GM04504 (cell line): ENCODE measurements at regions not wholly inside any gene's neighbourhood (a gene's known extent, or its start where the extent isn't known, plus 50 kb on each side); places are given as distances from the start of the nearest gene placed in this dataset.
"Not testable (repeated sequence)": the region's sequence is repeated elsewhere in the genome, so short reads cannot be mapped to it uniquely, and the experiment has no call there.

ENCODE experiments used
- DNase-seq: peaks from one replicate; pipeline ENCODE4 v3.0.0-alpha.2; 2012; ENCODE audit warnings: low read depth

DNA sequence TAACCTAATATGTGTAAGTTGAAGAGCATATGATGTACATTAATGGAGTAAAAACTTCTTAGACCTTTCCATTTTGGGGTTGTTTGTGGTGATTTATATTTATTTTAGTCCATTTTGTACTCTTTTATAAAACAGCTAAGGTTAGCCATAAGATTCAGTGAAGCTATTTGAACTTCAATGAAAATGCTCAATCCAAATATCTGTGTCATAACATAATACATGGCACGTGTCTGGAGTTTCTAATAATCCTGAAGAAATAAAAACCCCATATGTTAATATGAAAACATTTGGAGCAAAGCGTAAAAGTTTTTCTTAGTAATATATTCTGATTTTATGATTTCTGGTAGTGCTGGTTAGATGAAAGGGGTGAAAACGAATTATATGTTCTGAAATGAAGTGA, 1729.7 kb downstream of the PCDH9 start:
- no peak for DNase-seq

DNA sequence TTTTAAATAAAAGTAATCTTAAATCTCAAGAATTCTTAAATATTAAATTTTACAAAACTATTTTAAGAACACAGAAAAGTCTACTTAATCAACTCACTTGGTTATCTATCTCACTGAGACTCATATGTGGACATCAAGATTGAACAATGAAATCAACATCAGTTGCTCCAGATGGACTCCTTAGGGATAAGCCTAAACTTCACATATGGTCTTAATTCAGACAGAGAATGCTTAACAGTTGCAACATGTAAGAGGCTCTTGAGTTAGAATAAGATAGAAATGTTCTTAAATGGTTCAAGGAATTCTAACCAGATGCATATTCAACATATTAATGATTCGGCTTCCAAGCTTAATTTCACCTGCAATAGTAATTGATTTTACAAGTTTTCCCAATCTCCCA, 1730.9 kb downstream of the PCDH9 start:
- peak; percentile 14 for DNase-seq

DNA sequence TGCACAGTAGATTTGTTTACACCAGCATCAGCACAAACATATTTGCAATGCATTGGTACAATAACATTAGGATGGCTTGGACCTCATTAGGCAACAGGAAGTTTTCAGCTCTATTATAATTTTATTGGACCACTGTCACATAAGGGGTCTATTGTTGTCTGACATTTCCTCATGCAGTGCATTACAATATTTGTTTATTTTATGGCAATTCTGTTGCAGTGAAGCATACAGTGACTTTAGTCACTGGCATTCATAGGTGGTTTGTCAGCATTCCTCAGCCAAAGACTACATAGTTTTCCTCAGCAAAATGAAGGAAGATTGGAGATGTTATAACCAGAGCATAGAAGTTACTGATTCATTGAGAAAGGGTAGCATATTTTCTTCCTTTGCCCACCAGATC, 1732.9 kb downstream of the PCDH9 start:
- DNase-seq: no peak

DNA sequence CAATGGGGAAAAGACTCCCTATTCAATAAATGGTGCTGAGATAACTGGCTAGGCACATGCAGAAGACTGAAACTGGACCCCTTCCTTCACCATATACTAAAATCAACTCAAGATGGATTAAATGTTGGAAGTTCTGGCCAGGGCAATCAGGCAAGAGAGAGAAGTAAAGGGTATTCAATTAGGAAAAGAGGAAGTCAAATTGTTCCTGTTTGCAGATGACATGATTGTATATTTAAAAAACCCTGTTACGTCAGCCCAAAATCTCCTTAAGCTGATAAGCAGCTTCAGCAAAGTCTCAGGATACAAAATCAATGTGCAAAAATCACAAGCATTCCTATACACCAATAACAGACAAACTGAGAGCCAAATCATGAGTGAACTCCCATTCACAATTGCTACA, 1739.4 kb downstream of the PCDH9 start:
- DNase-seq: not testable (repeated sequence)

DNA sequence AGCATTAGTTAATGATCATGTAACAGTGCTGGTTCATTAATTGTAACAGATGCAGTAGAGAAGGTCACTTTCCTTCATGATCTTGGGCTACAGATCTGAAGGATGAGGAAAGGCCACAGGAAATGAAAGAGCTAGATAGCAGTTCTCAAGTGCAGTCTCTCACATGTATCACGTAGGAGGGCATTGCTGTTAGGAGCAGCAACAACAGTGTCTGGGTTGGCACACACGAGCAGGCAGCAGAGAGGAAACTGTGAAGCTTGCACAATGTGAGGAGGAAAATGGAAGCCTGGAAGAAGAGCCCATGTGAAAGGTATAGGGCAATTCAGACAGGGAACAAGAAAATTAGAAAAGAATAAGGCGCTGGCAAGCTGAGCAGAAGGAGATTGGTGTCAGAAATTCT, 1741.5 kb downstream of the PCDH9 start:
- no peak for DNase-seq

DNA sequence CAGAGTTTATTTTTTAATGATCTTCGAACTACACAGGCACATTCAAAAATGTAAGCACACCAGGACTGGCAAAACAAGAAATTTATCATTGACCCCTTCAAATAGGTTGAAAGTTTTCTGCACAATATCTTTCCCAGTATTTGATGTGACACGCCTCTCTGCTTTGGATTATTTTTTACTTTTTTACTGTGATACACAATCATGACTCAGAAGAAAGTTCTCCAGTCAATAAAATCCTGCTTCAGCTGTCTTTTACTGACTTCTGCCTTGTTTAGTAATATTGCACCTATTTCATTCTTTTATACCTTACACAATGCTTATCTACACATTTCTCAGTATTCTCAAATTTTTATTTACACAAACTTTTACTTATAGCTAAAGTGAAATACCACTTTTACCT, 1750.4 kb downstream of the PCDH9 start:
- no peak for DNase-seq

DNA sequence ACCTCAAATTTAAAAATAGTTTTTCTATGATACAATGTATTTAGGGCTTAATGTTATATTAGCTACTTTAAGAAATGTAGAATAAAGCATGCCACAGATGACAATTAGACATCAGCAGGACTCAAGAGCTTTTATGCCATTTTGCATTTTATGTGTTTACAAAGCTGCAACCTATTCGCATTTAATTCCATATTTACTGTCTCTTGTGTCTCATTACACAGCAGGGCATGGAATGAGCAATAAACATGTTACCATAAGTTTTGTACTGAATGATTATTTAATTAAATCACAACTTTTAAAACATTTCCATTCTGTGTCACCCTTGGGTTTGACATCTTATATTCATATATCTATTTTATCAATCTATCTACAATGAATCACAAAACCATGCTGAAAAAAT, 1756.9 kb downstream of the PCDH9 start:
- DNase-seq: no peak

DNA sequence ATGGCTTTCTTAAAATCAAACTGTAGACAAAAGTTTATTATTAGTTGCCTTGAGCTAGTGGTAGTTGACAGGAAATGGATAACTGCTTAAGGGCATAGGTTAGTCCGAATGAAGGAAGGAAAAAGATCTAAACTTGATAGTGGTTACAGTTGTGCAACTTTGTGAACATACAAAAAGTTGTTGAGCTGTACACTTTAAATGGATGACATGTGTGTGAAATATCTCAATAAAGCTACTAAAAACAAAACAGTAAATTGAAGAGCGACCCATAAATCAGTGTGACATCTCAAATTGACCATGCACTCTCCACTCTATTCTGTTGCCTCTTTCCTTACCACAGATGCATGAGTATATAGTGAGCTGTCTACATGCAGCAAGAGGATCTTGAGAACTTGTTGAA, 1757.8 kb downstream of the PCDH9 start:
- DNase-seq: peak; percentile 16

DNA sequence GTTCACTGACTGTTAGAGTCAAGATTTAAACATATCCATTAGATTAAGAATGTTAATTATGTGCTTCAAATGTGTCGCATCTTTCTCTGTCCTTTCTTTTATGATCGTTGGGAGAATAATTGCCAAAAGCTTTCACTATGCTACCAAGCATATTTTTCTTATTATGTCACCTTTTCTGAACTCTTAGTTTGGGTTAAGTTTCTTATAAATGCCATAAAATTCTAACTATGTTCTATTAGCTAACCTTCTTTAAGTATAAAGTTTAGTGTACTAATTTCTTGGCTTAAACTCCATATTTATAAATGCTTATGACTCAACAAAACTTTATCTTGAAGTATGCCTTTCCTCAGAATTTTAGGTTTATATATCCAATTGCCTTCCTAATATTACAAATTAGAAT, 1759.4 kb downstream of the PCDH9 start:
- no peak for DNase-seq

DNA sequence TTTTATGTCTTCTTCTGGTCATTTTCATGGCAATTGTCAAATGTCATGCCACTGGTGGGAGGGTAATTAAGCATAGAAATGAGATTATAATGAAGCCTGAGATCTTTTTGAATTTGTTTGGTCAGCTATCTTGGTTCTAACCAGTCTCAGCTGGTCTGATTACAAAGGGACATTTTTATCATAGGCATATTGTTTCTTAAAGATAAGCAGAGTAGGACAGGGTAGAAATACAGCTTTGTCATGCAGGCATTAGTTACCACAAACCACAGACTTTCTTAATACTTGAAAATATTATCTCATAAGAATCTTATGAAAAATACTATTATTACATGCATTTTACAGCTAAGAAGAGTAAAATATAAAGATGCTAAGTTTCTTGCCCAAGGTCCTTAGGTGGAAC, 1761.5 kb downstream of the PCDH9 start:
- DNase-seq: no peak

DNA sequence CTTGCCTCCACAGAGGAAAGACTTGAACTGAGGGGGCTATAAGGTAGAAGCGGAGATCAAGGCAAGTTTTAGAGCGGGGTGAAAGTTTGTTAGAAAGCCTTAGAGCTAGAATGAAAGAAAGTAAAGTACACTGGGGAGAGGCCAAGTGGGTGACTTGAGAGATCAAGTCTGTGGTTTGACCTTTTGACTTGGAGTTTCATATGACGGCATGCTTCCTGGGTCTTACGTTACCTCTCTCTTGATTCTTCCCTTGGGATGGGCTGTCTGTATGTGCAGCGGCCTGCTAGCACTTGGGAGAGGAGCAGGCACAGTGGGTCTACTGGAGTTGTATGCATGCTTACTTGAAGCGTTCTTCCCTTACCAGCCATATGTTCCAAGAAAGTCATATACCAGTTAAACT, 1768.5 kb downstream of the PCDH9 start:
- no peak for DNase-seq

DNA sequence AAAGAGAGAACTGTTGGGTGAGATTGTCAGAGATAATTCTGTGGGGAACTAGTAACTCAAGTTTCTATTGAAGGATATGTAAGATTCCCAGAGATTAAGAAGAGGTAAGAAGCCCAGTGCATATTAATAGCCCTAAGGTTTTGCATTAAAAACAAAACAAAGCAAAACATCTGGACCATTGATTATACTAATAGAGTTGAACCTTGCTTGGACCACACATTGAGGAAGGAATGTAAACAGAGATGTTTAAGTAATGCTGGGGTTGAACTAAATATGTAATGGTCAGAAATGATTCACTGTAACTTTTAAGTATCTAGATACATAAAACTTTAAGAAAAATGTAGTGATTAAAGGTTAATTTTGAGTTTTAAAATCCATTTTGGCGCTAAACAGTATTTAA, 1770.0 kb downstream of the PCDH9 start:
- DNase-seq: no peak

DNA sequence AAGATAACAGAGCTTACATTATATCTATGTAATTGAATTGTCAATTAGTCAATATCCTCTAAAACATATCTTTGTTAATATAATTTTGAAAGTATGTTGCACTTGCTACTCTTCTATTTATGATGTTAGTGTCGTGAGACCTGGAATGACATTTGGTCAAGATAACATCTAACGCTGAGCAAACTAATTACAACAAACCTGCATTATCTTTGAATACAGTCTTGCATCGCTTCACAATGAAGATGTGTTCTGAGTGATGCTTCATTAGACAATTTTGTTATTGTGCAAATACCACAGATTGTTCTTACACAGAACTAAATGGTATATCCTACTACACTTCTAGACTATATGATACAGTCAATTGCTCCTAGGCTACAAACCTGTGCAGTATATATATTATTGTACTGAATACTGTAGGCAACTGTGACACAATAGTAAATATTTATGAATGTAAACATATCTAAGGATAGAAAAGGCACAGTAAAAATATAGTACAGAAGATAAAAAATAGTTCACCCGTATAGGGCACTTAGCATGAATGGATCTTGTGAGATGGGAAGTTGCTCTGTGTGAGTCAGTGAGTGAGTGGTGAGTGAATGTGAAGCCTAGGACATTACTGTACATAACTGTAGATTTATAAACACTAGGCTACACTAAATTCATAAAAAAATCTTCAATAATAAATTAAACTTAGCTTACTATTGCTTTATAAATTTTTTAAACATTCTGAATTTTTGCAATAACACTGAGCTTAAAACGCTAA, 1773.8 kb downstream of the PCDH9 start:
- DNase-seq: no peak

DNA sequence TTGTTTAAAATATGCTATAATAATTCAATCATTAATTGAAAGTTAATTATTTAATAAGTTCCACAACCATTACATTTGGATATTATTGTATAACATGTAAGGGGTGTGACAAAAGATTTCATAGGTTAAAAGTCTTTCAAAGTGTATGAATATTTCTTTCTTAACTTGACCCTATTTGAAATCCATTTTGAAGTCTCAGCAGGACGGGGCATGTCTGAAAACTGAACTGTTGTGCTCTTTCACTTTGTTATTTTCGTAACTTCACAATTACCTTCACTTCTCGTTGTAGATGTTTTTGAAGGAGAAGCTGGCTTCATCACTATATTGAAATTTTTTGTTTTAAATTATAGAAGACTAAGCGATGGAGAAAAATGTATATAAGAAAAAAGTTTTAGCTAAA, 1775.7 kb downstream of the PCDH9 start:
- no peak for DNase-seq

DNA sequence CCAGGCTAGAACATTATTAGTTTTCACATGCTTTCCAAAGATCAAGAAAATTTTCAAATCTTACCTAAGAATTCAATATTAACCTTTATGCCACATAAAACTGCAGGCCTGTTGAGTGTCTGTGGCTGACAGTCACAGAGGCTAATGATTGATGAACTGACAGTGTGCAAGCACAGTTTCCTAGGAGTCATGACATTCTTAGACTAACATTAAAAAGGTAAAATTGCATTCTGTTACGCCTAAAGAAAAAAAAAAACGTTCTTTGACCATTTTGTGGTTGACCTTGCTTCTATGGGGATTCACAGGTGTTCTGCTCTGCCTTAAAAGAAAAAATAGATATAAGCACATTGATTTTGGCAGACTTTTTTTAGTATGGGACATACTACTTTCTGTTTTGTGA, 1776.2 kb downstream of the PCDH9 start:
- no peak for DNase-seq

DNA sequence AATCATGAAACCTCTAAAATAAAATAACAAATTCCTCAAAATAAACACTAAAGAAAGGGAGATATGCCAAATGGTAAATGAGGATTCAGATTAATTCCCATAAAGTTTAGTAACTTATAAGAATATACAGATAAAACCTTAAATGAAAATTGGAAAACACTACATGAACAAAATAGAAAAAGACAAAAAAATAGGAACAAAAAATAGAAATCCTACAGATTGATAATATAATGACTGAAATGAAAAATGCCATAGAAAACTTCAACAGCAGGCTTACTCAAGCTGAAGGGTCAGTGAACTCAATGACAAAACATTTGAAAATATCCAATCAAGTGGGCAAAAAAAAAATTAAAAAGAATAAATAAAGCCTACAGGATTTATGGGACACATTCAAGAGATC, 1784.8 kb downstream of the PCDH9 start:
- DNase-seq: no peak

DNA sequence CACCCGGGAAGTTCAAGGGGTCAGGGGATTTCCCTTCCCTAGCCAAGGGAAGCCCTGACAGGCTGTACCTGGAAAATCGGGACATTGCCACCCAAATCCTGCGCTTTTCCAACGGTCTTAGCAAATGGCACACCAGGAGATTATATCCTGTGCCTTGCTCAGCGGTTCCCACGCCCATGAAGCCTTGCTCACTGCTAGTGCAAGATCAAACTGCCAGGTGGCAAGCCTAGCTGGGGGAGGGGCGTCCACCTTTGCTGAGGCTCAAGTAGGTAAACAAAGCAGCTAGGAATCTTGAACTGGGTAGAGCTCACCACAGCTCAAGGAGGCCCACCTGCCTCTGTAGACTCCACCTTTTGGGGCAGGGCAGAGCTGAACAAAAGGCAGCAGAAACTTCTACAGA, 1794.5 kb downstream of the PCDH9 start:
- no peak for DNase-seq

DNA sequence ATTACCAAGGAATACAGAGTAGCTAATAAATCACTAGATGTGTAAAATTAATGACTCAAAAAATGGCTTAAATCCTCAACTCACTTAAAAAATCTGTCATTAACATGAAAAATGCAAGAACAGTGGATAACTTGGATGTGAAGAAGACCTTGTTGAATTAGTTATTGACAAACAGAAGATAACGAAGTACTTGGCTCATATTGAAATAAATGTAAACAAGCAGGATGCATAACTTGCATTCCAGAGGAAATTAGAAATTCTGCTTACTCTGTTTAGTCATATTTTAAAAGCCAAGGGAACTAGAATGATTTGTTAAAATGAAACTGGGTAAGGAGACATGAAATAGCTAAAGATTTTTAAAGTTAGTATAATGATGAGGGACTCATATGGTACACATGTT, 1812.2 kb downstream of the PCDH9 start:
- DNase-seq: no peak

DNA sequence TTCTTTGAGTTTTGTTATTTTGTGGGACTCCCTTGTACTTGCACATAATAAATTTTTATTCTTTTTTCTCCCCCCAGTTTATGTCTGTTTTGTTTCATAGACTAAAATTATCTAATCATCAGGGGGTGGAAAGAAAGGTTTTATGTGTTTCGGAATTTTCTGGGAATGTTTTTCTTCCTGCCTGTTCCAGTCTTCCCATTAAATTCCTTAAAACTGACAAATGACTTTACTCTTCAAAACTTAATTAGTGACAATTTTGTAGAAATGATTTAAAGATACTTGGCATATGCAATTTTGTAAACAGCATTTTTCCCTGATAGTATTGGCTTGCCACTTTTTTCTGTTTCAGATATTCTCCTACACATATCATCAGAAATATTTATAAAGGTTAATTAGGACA, 1813.4 kb downstream of the PCDH9 start:
- no peak for DNase-seq

DNA sequence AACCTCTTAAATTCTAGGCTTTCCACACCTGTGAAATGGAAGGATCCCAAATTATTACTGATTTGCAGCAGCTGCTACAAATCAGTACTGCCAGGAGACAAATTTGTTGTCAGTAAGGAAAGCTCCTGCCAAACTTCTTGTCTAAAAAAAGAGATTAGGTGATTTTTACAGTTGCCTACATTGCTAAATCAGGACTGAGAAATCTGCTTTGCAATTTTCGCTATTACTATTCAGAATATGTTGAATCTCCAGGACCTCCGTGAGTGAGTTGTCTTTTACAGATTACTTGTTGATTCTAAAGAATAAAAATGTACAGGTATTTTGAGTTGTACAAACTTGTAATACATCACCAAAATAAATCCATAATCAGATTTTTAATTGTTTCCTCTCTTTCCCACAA, 1815.9 kb downstream of the PCDH9 start:
- DNase-seq: no peak

DNA sequence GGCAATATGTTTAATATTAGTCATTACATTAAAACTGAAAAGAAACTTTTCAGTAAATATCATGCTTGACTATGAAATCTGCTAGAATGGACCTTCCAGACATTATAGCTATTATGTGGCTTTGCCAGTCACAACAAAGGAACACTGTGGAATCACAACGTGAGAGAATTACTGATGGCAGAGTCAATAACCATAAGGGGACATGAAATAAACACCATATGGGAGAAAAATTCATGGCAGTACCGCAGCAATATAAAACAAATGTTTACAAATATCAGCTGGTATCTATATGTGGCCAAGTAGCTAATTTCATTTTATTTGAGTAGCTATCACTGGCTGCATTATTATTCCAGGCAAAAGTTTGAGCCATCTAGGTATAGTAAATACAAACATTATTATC, 1818.6 kb downstream of the PCDH9 start:
- no peak for DNase-seq

DNA sequence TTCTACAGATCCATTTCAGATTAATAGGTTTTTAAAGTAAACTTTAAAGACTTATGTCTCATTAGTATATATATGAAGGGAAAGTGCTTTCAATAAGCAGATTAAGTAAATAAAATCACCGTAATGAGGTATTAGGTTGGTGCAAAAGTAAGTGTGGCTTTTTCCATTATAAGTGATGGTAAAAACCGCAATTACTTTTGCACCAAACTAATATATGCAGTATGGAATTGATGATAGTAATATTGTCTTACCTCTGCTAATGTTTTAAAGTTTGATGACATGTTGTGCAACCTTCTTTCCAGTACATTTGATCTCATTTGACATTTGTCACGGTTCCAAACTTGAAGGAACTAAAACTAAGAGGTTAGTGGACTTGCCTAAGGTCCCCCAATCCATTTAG, 1819.3 kb downstream of the PCDH9 start:
- no peak for DNase-seq

DNA sequence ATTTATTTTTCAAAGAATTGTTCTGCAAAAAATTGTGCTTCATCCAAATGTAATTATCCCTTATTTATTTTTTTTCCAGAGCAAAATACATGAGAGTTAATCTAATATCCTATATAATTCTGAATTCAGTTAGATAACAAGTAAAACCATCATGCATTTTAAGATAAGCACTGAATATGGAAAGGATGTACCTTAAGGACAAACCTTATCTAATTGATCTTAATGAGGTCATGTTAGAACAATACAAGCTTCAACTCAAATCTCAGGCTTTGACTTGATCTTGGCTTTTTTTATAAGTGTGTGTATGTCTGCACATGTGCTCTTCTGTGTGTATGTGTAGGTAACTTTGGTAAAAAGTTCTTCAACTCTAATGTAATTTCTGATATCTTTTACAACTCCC, 1828.8 kb downstream of the PCDH9 start:
- no peak for DNase-seq

DNA sequence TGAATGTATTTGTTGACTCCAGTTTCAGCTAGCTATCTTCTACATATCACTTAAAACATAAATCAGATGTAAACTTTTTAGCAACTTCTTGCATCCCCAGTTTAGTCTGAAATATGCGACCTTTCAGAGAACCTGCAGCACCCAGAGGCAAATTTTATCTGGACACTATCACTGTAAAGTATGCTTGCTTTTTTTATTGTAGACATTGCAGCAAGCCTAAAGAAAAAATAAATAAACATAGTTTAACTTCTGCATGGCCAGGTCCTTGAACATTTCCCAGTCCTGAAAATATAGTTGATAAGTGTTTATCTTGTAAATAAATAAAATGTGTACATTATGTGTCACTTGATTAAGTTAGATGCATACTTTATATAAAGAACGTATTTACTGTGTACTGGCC, 1829.4 kb downstream of the PCDH9 start:
- no peak for DNase-seq
